NCI-H2029 treated with DMSO at 0.1 percent for 48 hours (cell line): ENCODE measurements at regions not wholly inside any gene's neighbourhood (a gene's known extent, or its start where the extent isn't known, plus 50 kb on each side); places are given as distances from the start of the nearest gene placed in this dataset.
"Not testable (repeated sequence)": the region's sequence is repeated elsewhere in the genome, so short reads cannot be mapped to it uniquely, and the experiment has no call there.

Source experiments
- DNase-seq: peaks from one replicate; lab custom pipeline; 2025; lab: John Stamatoyannopoulos, UW

GRCh38 chr4:18756671-18757070 lies 735.1 kb upstream of the LCORL start:
- no peak for DNase-seq

- no peak for DNase-seq
Measured at GRCh38 chr4:18754180-18754579, 732.6 kb upstream of the LCORL start.

- DNase-seq, result no peak
Measured at GRCh38 chr4:18751083-18751482, 729.5 kb upstream of the LCORL start.

GRCh38 chr4:18749391-18749790 lies 727.8 kb upstream of the LCORL start:
- no peak for DNase-seq

- DNase-seq, result no peak
Measured at GRCh38 chr4:18736551-18736950, 715.0 kb upstream of the LCORL start.

GRCh38 chr4:18735740-18736268 lies 714.2 kb upstream of the LCORL start:
- no peak for DNase-seq

GRCh38 chr4:18734405-18734804 lies 712.9 kb upstream of the LCORL start:
- DNase-seq, result no peak

GRCh38 chr4:18733961-18734360 lies 712.4 kb upstream of the LCORL start:
- DNase-seq, result no peak

- DNase-seq, result no peak
Measured at GRCh38 chr4:18722748-18723191, 701.2 kb upstream of the LCORL start.

GRCh38 chr4:18698119-18698883 lies 676.7 kb upstream of the LCORL start:
- DNase-seq, result no peak

GRCh38 chr4:18695733-18696527 lies 674.4 kb upstream of the LCORL start:
- DNase-seq, result no peak

- no peak for DNase-seq
Measured at GRCh38 chr4:18691431-18692200, 670.1 kb upstream of the LCORL start.

- DNase-seq, result no peak
Measured at GRCh38 chr4:18690291-18690955, 668.9 kb upstream of the LCORL start.

GRCh38 chr4:18689308-18690115 lies 668.0 kb upstream of the LCORL start:
- peak; percentile 5 for DNase-seq

GRCh38 chr4:18688351-18688750 lies 666.8 kb upstream of the LCORL start:
- not testable (repeated sequence) for DNase-seq

- DNase-seq, result no peak
Measured at GRCh38 chr4:18686338-18687037, 664.9 kb upstream of the LCORL start.

GRCh38 chr4:18684932-18685331 lies 663.4 kb upstream of the LCORL start:
- no peak for DNase-seq

- DNase-seq, result no peak
Measured at GRCh38 chr4:18676526-18676915, 655.0 kb upstream of the LCORL start.

- no peak for DNase-seq
Measured at GRCh38 chr4:18675586-18676525, 654.3 kb upstream of the LCORL start.
